GM13976 (cell line): ENCODE measurements at regions not wholly inside any gene's neighbourhood (a gene's known extent, or its start where the extent isn't known, plus 50 kb on each side); places are given as distances from the start of the nearest gene placed in this dataset.

Experiments used
- DNase-seq: peaks from one replicate; pipeline ENCODE4 v3.0.0; 2012; ENCODE audit warnings: low spot score
- CTCF ChIP-seq: IDR thresholded peaks from 2 replicates; pipeline ENCODE4 v1.5.1; 2012; ENCODE audit warnings: borderline replicate concordance, mild to moderate bottlenecking; ENCODE audit not compliant: insufficient read depth; ENCODE audit errors: extremely low read depth, missing control alignments, control extremely low read depth
- in situ Hi-C: fragments of 300-500 bp; cut with MboI; formaldehyde crosslinking; loops from one replicate; pipeline ENCODE4 v1.12.0; 2022; ENCODE audit warnings: low sequenced_read_pairs, mixed read lengths, inconsistent platforms; ENCODE audit not compliant: unreplicated experiment

DNA sequence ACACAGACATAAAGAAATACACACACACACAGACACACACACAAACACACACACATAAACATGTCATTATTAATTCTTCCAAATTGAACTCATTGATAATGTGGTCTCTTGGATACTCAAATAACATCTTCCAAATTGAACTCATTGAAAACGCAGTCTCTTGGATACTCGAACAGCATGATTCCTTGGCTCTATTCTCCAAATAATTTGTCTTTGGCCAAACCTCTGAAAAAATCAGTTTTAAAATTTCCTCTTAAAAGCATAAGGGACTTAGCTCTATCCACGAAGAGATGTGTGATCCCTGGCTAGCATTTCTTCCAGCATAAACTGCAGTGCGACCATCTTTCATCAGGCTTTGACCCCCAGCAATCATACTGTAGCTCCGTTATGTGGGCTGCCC, 296.6 kb downstream of the IRX2 start:
- in situ Hi-C loops = no loop called here
- no peak for DNase-seq
- no peak for TF ChIP-seq CTCF

DNA sequence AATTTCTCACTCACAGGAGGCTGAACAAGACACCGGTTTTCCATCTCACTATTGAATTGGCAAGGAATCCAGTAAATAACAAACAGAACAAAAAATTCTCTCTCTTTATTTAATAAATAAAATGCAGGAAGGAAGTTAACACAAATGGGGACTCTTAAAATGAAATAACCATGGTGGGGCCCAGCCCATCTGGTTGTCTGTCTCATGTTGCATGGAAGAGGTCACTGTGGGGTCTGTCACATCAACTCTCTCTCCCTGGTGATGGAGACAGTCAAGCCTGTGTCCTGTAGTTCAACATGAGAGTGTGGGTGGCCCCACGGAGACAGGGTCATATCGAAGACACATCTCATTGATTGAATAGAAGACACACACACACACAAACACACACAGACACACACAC, 297.7 kb downstream of the IRX2 start:
- in situ Hi-C loops = no loop called here
- TF ChIP-seq CTCF = no peak
- DNase-seq = no peak

- no peak for DNase-seq
- in situ Hi-C loops = no loop called here
- TF ChIP-seq CTCF = no peak
Measured at GRCh38 chr5:2451100-2451499, 300.4 kb downstream of the IRX2 start.

DNA sequence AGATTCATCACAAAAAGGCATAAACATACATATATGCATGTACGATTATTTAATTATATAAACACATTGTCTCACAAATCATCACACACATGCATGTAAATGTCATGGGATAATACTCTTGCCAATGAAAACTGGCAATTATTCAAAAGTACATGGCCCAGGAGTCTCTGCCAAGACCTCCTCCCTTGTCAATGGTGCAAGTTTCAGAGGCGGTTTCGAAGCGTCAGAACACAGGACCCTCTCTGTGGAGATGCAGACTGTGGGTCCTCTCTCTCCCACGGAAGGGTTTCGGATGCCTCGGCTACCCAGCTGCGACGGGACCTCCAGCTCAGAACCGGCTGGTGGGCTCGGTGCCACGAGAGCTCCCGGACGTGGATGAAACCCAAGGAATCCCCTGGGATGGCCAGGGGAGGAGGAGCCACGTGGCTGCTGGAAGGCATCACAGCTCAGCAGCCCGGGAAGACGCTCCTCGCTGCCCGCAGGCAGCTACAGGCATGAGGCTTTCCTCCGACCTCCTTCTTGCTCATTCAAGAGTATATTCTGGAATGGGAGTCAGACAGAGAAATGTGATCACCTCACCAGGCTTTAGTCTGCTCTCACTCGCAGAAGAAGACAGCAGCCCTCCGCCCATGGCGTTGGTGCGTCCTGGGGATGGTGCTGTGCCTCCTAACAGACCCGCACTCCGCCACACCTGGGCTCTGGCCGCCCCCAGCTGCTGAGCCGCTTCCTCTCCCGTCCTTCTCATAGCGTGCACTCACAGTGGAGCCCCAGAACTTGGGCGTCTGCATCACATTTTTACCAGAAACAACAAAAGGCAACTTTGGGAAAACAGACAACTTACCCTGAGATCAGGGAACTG, 308.8 kb downstream of the IRX2 start:
- no peak for TF ChIP-seq CTCF
- no peak for DNase-seq
- in situ Hi-C loops = no loop called here

- no peak for TF ChIP-seq CTCF
- in situ Hi-C loops = no loop called here
Measured at GRCh38 chr5:2441495-2442180, 309.8 kb downstream of the IRX2 start.

GRCh38 chr5:2439608-2440007, 311.9 kb downstream of the IRX2 start:
- no peak for TF ChIP-seq CTCF
- DNase-seq = no peak
- in situ Hi-C loops = no loop called here

More at GRCh38 chr5:2441495-2442180, 309.8 kb downstream of the IRX2 start:
- no peak for DNase-seq
